ENCODE measurements at regions not wholly inside any gene's neighbourhood (a gene's known extent, or its start where the extent isn't known, plus 50 kb on each side); places are given as distances from the start of the nearest gene placed in this dataset.

DNA sequence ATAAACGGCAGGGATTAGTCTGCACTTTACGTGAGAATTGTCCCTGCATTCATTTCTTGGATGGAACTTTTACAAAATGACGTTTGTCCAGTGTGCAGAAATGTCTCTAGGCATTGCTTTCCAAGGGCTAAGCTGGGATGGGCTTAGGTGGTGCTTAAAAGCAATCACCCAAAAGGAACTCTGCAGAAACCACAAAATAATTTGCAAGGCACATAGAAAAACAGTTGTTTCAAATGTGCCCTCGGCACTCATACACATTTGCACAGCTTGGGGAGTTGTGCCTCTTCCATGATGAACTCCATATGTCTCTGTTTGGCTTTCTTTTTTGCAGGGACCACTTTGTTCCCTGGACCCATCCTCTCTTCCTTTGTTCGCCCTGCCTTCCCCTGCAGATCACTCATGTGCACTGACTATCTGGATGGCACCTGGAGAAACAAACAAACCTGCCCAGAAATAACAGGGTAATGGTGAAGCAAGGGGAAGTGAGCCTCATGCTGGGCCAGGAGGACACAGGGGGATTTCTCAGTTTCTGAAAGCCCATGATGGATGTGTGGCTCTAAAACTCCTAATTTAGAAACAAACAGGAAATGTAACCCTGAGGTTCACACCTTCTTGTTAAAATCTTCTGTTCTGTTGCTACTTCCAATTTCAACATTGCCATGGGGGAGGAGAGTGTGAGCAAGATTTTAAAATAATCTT lies 150.2 kb downstream of the SNX19 start:
- DNase-seq: no peak
- no peaks in the 10 kb centered on the region for H3K27me3 ChIP-seq
- no peaks in the 10 kb centered on the region for H3K9me3 ChIP-seq
- intact Hi-C loops (cut with DNase I; ENCODE audit: low total_unique reads) (no loop called here), in situ Hi-C loops (cut with MboI; ENCODE audit: low pct_ligation_motif_present in 1 of 4, low pct_unique_long_range_greater_than_20kb in 1 of 4, low sequenced_read_pairs in 3 of 4) (no loop called here)
- WGBS, 2 donors (ENCODE audit: low coverage in 1 of 2): 69 to 73% methylated on average over 3 to 5 of the region's 5 CpGs
- H3K36me3 ChIP-seq: no peaks in the 10 kb centered on the region
- TF ChIP-seq, protein P1, sequence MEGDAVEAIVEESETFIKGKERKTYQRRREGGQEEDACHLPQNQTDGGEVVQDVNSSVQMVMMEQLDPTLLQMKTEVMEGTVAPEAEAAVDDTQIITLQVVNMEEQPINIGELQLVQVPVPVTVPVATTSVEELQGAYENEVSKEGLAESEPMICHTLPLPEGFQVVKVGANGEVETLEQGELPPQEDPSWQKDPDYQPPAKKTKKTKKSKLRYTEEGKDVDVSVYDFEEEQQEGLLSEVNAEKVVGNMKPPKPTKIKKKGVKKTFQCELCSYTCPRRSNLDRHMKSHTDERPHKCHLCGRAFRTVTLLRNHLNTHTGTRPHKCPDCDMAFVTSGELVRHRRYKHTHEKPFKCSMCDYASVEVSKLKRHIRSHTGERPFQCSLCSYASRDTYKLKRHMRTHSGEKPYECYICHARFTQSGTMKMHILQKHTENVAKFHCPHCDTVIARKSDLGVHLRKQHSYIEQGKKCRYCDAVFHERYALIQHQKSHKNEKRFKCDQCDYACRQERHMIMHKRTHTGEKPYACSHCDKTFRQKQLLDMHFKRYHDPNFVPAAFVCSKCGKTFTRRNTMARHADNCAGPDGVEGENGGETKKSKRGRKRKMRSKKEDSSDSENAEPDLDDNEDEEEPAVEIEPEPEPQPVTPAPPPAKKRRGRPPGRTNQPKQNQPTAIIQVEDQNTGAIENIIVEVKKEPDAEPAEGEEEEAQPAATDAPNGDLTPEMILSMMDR (IDR thresholded peaks at IDR 0.05): no peak
- no peak for TF ChIP-seq POLR2AphosphoS5 (IDR thresholded peaks at IDR 0.05)
- no peak for TF ChIP-seq EP300 (IDR thresholded peaks at IDR 0.05; ENCODE audit: low read depth)
- TF ChIP-seq POLR2A (IDR thresholded peaks at IDR 0.05): no peak
- H3K4me1 ChIP-seq: no peaks in the 10 kb centered on the region
- H3K27ac ChIP-seq: no peak overlapping the region
- H3K4me3 ChIP-seq: no peak overlapping the region

DNA sequence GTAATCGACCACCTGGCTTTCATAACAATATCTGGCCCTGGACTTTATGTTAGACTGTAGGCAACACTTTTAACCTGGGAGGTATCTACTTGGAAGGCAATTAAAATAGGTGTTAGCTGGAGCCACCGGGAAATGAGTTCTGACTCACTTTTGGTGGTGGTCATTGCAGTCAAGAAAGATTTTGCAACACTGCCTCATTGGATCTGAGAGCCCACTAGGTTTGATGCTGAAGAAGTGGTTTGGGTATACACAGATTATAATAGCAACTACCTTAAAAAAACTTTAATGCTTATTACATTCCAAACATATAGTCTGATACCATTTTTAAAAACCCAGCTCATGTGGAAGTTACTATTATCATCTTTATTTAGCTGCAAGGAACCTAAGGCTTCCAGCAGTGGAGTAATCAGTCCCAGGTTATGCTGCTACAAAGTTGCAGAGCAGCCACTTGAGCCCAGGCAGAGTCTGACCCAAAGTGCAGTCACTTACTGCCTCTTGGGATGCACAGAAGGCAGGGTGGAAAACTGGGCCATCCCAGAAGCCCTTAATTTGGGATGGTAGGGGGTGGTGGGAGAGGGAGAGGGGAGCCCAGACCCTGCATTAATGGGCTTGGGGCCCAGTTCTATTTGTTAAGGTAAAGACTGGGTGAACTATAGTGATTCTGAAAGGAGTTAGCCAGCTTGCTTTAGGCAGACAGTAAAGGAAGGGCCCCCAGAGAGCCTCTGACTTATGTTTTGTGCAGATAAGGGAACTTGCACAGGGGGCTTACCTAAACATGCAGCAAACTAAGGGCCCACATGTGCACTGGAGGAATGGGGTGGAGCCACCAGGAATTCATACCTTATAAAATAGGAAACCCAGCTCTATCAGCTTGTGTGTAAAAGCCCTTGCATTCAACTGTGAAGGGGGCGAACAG lies 149.4 kb downstream of the SNX19 start:
- Histone ChIP-seq H3K27me3 (no peaks in the 10 kb centered on the region), H3K27ac (no peak overlapping the region), H3K4me1 (no peaks in the 10 kb centered on the region), H3K9me3 (no peaks in the 10 kb centered on the region), H3K4me3 (no peak overlapping the region), H3K36me3 (no peaks in the 10 kb centered on the region)
- TF ChIP-seq, protein P1 (IDR thresholded peaks at IDR 0.05): no peak
- no peak for TF ChIP-seq POLR2AphosphoS5 (IDR thresholded peaks at IDR 0.05)
- no peak for TF ChIP-seq POLR2A (IDR thresholded peaks at IDR 0.05)
- no peak for TF ChIP-seq EP300 (IDR thresholded peaks at IDR 0.05; ENCODE audit: low read depth)
- intact Hi-C loops (cut with DNase I; ENCODE audit: low total_unique reads): no loop called here
- DNase-seq: no peak
- in situ Hi-C loops (cut with MboI; ENCODE audit: low pct_ligation_motif_present in 1 of 4, low pct_unique_long_range_greater_than_20kb in 1 of 4, low sequenced_read_pairs in 3 of 4): no loop called here
- WGBS, 2 donors (ENCODE audit: low coverage in 1 of 2): 29 to 63% methylated on average over 1 to 3 of the region's 3 CpGs

DNA sequence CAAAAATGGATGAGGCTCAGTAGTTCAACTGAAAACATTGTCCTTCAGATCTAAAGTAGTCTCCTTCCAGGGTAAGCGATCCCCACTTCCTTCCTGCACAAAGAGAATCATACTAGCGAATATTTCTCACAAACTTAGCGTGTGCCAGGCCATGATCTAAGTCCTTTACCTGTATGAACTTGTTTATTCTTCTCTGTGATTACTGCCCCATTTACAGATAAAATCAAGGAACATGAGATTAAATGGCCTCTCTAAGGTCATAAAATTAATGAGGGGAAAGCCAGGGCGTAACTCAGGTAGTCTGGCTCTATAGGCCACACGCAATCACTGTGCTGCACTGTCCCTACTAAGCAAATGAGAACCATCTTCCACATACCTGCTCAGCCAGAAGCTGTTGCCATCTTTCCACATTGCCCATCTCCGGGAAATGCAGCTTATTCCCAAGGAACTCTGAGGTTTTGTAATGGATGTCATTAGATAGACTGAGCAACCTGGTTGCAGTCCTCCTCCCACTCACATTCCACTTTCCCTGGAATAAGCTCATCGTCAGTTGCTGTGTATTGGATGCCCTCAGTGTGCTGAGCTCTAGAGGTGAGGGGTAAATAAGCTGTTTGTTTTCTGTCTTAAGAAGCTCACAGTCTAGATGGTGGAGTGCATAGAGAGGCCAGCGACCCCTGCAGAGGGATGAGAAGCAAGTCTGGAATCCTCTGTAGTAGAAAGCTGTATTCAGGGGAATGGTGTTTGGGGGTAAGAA lies 146.3 kb downstream of the SNX19 start:
- no peak for TF ChIP-seq EP300 (IDR thresholded peaks at IDR 0.05; ENCODE audit: low read depth)
- TF ChIP-seq, protein P1 (IDR thresholded peaks at IDR 0.05): no peak
- TF ChIP-seq POLR2A (IDR thresholded peaks at IDR 0.05): no peak
- no peak for TF ChIP-seq POLR2AphosphoS5 (IDR thresholded peaks at IDR 0.05)
- Histone ChIP-seq H3K4me1 (peaks cover 0 to 15% (median 2%) of the 10 kb centered on the region in 4 donors), H3K9me3 (no peaks in the 10 kb centered on the region), H3K27me3 (no peaks in the 10 kb centered on the region), H3K4me3 (no peak overlapping the region), H3K36me3 (no peaks in the 10 kb centered on the region), H3K27ac (no peak overlapping the region)
- in situ Hi-C loops (cut with MboI; ENCODE audit: low pct_ligation_motif_present in 1 of 4, low pct_unique_long_range_greater_than_20kb in 1 of 4, low sequenced_read_pairs in 3 of 4) (no loop called here), intact Hi-C loops (cut with DNase I; ENCODE audit: low total_unique reads) (loop anchor here (2.0 kb wide), 1 partner anchor 29 kb away; no protein-coding TSS in a partner anchor)
- DNase-seq: no peak
- 84 to 90% methylated on average over 6 to 8 of the region's 8 CpGs for WGBS, 2 donors (ENCODE audit: low coverage in 1 of 2)

DNA sequence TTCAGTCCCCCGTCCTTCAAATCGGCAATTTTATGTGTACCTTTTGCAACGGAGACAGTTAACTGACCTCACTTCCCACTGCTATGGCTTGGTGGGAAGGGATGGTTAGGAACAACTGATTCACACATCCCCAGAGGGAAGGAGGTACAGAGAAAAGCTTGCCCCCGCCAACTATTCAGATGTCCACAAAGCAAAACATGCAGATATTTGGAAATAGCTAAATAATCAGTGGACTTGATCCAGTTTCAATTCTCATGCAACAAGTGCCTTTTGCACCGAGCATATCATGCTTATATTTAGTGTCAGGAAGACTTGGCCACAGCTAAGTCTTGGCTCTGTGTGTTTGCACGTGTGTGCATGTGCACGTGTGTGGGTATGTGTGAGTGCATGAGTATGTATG lies 144.6 kb downstream of the SNX19 start:
- no peaks in the 10 kb centered on the region for H3K9me3 ChIP-seq
- no peak for DNase-seq
- no peaks in the 10 kb centered on the region for H3K36me3 ChIP-seq
- 72 to 74% methylated on average over 3 to 7 of the region's 7 CpGs for WGBS, 2 donors (ENCODE audit: low coverage in 1 of 2)
- intact Hi-C loops (cut with DNase I; ENCODE audit: low total_unique reads) (loop anchor here (2.0 kb wide), 1 partner anchor 27 kb away; no protein-coding TSS in a partner anchor), in situ Hi-C loops (cut with MboI; ENCODE audit: low pct_ligation_motif_present in 1 of 4, low pct_unique_long_range_greater_than_20kb in 1 of 4, low sequenced_read_pairs in 3 of 4) (no loop called here)
- H3K4me1 ChIP-seq: peaks cover 0 to 19% (median 2%) of the 10 kb centered on the region in 4 donors
- H3K4me3 ChIP-seq: no peak overlapping the region
- H3K27me3 ChIP-seq: no peaks in the 10 kb centered on the region
- peak overlapping the region in 1 of 4 donors; percentile 8 for H3K27ac ChIP-seq
- TF ChIP-seq EP300 (IDR thresholded peaks at IDR 0.05; ENCODE audit: low read depth) (no peak), POLR2A (IDR thresholded peaks at IDR 0.05) (no peak), POLR2AphosphoS5 (IDR thresholded peaks at IDR 0.05) (no peak)
- TF ChIP-seq, protein P1 (IDR thresholded peaks at IDR 0.05): no peak

All from transverse colon (tissue), 4 donors.